Astrocyte of the hippocampus (primary cell): ENCODE measurements at regions not wholly inside any gene's neighbourhood (a gene's known extent, or its start where the extent isn't known, plus 50 kb on each side); places are given as distances from the start of the nearest gene placed in this dataset.
A peak's percentile ranks its signal among the peaks of the same experiment; 100 is the strongest.

Experiments used
- DNase-seq: peaks from one replicate; pipeline ENCODE4 v3.0.0; 2011; ENCODE audit warnings: low read depth, low spot score

GRCh38 chr14:65249471-65250161 is 147.3 kb upstream of the MAX start:
- DNase-seq: no peak

DNA sequence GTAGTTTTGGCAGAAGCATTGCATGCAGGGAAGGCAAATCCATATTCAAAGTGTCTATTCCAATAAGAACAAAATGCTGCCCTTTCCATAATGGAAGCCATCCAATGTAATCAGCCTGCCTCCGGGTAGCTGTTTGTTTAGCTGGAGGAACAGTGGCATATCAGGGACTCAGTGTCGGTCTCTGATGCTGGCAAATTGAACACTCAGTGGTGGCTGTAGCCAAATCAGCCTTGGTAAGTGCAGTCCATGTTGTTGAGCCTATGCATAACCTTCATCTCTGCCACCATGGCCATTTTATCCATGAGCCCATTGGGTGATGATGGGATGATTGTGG is 147.8 kb upstream of the MAX start:
- DNase-seq: no peak

DNA sequence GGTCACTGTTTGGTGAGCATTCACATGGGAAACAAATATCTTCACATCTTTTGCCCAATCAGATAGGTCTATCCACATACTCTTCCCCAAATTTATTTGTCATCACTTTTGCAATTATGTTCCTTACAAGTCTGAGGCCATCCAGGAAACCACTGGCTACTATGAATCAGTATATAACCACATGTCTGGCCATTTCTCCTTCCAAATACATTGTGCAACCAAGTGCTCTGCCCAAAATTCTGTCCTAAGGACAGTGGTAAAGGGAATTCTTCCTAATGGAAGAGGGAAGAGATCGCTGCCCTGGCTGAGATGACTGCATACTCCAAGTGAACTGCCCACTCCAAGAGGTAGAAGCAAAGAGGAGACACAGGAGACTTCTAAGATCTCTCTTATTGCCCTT is 148.9 kb upstream of the MAX start:
- peak; percentile 52 for DNase-seq

- no peak for DNase-seq
Measured at GRCh38 chr14:65252482-65253255, 150.4 kb upstream of the MAX start.

- DNase-seq: peak; percentile 67
Measured at GRCh38 chr14:65255029-65255545, 152.8 kb upstream of the MAX start.

DNA sequence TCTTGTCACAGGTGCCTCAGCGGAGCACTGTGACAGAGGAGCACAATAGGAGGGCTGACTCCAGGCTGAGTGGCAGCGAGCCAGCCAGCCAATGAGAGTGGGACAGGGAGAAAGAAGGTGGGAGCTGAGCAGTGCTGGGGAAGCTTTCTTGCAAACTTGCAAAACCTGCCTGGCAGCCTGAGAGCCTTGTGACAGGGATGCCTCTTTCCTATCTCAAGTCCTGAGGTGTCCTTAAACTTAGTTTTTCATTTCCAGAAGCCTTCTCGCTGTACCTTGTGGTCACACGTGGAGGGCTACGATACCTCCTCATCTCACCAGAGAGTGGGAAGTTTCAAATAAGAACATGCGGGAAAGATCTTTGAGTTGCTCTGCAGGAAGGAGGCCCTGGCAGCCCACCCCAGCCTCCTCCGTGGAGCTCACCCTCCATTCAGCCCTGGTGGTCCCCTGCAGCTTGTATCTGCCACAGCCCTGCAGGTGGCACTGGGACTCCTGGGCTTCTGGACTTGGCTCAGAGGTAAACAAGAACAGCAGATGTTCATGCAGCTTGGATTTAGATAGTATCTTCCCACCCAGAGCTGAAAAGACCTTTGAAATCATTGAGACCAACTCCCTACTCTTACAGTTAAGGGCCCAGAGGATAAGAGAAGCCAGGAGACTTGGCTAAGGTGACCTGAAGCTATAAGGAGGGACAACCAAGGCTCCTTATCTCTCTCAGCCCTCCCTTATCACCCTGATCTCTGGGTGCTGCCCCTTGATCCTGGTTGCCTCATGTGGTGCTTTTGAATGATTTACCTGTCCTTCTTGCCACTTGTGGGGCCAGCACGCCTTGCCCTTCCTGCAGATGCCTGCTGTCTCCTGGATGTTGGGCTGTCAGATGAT is 153.5 kb upstream of the MAX start:
- peak; percentile 29 for DNase-seq

GRCh38 chr14:65256714-65257113 is 154.4 kb upstream of the MAX start:
- DNase-seq: no peak

GRCh38 chr14:65257425-65257824 is 155.1 kb upstream of the FUT8 start:
- no peak for DNase-seq

GRCh38 chr14:65258391-65258790 is 154.1 kb upstream of the FUT8 start:
- peak; percentile 70 for DNase-seq

DNA sequence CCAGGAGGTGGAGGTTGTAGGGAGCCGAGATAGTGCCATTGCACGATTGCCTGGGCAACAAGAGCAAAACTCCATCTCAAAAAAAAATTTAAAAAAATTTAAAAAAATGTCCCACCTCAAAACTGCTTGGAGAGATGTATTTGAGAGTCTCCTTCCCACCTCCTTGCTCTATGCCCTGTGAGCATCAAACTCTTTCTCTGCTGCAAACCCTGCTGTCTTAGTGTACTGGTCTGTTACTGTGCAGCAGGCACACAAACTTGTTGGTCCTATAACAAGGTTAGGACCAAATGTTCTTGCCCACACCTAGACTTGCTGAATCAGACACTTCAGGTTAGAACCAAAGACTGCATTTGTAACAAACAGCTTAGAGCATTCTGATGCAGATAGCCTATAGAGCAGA is 153.5 kb upstream of the FUT8 start:
- no peak for DNase-seq

- DNase-seq: no peak
Measured at GRCh38 chr14:65260786-65261185, 151.7 kb upstream of the FUT8 start.

DNA sequence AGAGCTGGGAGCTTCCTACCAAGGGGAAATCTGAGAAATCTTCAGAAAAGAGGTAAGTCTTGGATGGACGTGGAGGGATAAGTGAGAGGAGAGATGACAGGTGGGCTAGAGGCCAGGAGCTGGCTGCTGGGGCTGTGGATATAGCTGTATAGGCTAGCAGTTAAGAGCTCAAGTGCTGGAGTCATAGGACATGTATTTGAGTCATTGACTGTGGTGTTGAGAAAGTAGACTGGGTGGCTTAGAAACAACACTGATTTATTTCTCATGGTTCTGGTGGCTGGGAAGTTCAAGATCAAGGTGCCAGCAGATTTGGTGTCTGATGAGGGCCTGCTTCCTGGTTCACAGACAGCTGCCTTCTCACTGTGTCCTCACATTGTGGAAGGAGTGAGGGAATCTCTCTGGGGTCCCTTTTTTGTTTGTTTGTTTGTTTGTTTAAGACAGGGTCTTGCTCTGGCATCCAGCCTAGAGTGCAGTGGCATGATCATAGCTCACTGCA is 151.1 kb upstream of the FUT8 start:
- no peak for DNase-seq

- no peak for DNase-seq
Measured at GRCh38 chr14:65261946-65262345, 150.6 kb upstream of the FUT8 start.

DNA sequence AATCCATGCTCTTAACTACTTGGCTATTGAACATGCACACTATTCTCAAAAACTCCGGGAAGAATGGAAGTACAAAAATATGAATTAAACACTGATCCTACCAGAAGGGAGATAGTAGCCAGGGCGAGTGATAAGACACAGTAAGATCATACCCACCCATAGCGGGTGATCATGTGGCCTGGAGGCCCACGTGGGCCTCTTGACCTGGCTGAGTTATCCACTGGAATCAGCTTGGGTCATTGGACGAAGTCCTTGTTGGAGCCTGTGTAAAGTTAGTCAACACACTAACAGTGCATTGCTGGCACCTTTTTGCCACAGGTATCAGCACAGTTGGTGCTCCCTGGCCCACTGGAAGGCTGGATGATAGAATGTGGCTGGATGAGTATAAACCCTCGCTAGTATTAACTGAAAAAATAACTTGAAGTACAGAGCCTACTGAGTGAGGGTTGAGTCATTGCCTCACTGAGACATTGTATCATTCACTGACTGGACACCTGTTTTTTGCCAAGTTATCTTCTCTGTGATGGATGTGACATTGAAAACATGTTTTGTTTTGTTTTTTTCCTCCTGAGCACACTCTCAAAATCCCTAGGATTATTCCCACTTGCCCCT is 149.2 kb upstream of the FUT8 start:
- DNase-seq: no peak

GRCh38 chr14:65267856-65268255 is 144.7 kb upstream of the FUT8 start:
- peak; percentile 71 for DNase-seq

- no peak for DNase-seq
Measured at GRCh38 chr14:65268594-65268993, 143.9 kb upstream of the FUT8 start.

GRCh38 chr14:65269732-65270131 is 142.8 kb upstream of the FUT8 start:
- DNase-seq: no peak

GRCh38 chr14:65277027-65277426 is 135.5 kb upstream of the FUT8 start:
- no peak for DNase-seq

DNA sequence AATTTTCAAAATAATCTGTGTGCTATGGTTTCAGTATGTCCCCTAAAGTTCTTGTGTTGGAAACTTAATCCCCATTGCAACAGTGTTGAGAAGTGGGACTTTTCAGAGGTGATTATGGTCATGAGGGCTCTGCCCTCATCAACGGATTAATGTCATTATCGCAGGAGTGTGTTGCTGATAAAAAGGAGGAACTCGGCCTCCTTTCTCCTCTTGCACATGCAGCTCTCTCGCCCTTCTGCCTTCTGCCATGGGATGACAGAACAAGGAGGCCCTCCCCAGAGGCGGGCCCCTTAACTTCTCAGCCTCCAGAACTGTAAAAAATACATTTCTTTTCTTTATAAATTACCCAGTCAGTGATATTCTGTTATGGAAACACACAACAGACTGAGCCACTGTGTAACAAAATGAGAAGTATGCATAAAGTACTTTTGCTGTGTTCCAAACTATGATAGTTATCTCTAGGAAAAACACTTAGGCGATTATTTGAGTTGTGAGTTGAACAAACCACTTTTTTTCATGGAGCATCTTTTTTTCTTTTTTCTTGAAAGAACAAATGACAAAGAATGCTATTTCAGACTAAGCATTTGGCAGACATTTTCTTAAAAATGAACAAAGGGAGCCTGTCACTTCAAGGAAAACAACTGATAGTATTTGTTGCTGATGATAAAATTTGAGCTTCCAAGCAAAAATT is 134.8 kb upstream of the FUT8 start:
- DNase-seq: no peak

DNA sequence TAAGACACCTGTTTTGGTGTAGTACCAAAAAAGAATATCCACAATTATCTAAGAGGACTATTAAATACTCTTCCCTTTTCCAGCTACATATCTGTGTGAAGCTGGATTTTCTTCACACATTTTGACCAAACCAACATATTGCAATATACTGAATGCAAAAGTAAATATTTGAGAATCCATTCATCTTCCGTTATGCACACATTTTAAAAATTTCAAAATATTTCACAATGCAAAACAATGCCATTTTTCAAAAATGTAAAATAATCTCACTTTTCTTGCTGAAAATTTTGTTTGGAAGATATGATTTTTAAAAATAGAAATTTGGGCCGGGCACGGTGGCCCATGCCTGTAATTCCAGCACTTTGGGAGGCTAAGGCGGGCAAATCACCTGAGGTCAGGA is 133.9 kb upstream of the FUT8 start:
- no peak for DNase-seq

GRCh38 chr14:65279510-65279909 is 133.0 kb upstream of the FUT8 start:
- no peak for DNase-seq
